ENCODE measurements at regions not wholly inside any gene's neighbourhood (a gene's known extent, or its start where the extent isn't known, plus 50 kb on each side); places are given as distances from the start of the nearest gene placed in this dataset.
"Not testable (repeated sequence)": the region's sequence is repeated elsewhere in the genome, so short reads cannot be mapped to it uniquely, and the experiment has no call there.

GRCh38 chr5:20765074-20765473 is 777.1 kb upstream of the CDH18 start:
- not testable (repeated sequence) for H3K4me3 ChIP-seq, H3K27me3 ChIP-seq, H3K9me3 ChIP-seq, ATAC-seq, H3K36me3 ChIP-seq, H3K4me1 ChIP-seq, H3K27ac ChIP-seq
- WGBS, 2 donors (ENCODE audit: low coverage in 1 of 2) = no CpG with 5 or more reads among the region's 2 CpGs

GRCh38 chr5:20759459-20759858 is 771.5 kb upstream of the CDH18 start:
- not testable (repeated sequence) for H3K4me3 ChIP-seq, H3K27ac ChIP-seq, ATAC-seq, H3K4me1 ChIP-seq, H3K9me3 ChIP-seq, H3K36me3 ChIP-seq, H3K27me3 ChIP-seq

- no CpG with 5 or more reads among the region's 2 CpGs for WGBS, 2 donors (ENCODE audit: low coverage in 1 of 2)
- not testable (repeated sequence) for H3K36me3 ChIP-seq, H3K4me1 ChIP-seq, ATAC-seq, H3K27me3 ChIP-seq, H3K4me3 ChIP-seq, H3K27ac ChIP-seq, H3K9me3 ChIP-seq
These were observed 764.2 kb upstream of the CDH18 start for GRCh38 chr5:20752179-20752578.

- not testable (repeated sequence) for H3K36me3 ChIP-seq, H3K27ac ChIP-seq, H3K4me3 ChIP-seq, ATAC-seq, H3K27me3 ChIP-seq, H3K4me1 ChIP-seq, H3K9me3 ChIP-seq
- 61 to 67% methylated on average over 2 of the region's 2 CpGs for WGBS, 2 donors (ENCODE audit: low coverage in 1 of 2)
These were observed 747.7 kb upstream of the CDH18 start for GRCh38 chr5:20735715-20736114.

GRCh38 chr5:20732223-20732622 is 744.2 kb upstream of the CDH18 start:
- not testable (repeated sequence) for H3K4me3 ChIP-seq, H3K27ac ChIP-seq, H3K9me3 ChIP-seq, ATAC-seq, H3K36me3 ChIP-seq, H3K4me1 ChIP-seq, H3K27me3 ChIP-seq
- 88% methylated on average over 1 of the region's 1 CpG; no CpG with 5 or more reads in 1 of the 2 donors for WGBS, 2 donors (ENCODE audit: low coverage in 1 of 2)

GRCh38 chr5:20721286-20721685 is 733.3 kb upstream of the CDH18 start:
- H3K27me3 ChIP-seq, H3K27ac ChIP-seq, H3K36me3 ChIP-seq, H3K4me3 ChIP-seq, H3K9me3 ChIP-seq, ATAC-seq, H3K4me1 ChIP-seq: not testable (repeated sequence)
- 80 to 82% methylated on average over 2 to 3 of the region's 3 CpGs for WGBS, 2 donors (ENCODE audit: low coverage in 1 of 2)

GRCh38 chr5:20711520-20712155 is 723.6 kb upstream of the CDH18 start:
- H3K9me3 ChIP-seq, H3K4me3 ChIP-seq, H3K27me3 ChIP-seq, H3K27ac ChIP-seq, H3K36me3 ChIP-seq, H3K4me1 ChIP-seq, ATAC-seq: not testable (repeated sequence)
- WGBS, 2 donors (ENCODE audit: low coverage in 1 of 2) = 52 to 75% methylated on average over 2 of the region's 4 CpGs

GRCh38 chr5:20707634-20708033 is 719.6 kb upstream of the CDH18 start:
- not testable (repeated sequence) for H3K36me3 ChIP-seq, H3K9me3 ChIP-seq, H3K4me1 ChIP-seq, H3K27me3 ChIP-seq, ATAC-seq, H3K27ac ChIP-seq, H3K4me3 ChIP-seq
- 60 to 100% methylated on average over 3 of the region's 5 CpGs for WGBS, 2 donors (ENCODE audit: low coverage in 1 of 2)

- H3K27ac ChIP-seq = no peak overlapping the region
- no peak overlapping the region for H3K4me3 ChIP-seq
- ATAC-seq = no peak
- no peaks in the 10 kb centered on the region for H3K9me3 ChIP-seq
- 32 to 38% methylated on average over 2 of the region's 2 CpGs for WGBS, 2 donors (ENCODE audit: low coverage in 1 of 2)
- H3K4me1 ChIP-seq = no peaks in the 10 kb centered on the region
- no peaks in the 10 kb centered on the region for H3K27me3 ChIP-seq
- no peak for TF ChIP-seq POLR2A (IDR thresholded peaks at IDR 0.05)
- no peak for TF ChIP-seq CTCF (IDR thresholded peaks at IDR 0.05)
- no peak for TF ChIP-seq EP300 (IDR thresholded peaks at IDR 0.05)
- TF ChIP-seq POLR2AphosphoS5 (IDR thresholded peaks at IDR 0.05) = no peak
- H3K36me3 ChIP-seq = no peaks in the 10 kb centered on the region
These were observed 706.1 kb upstream of the CDH18 start for GRCh38 chr5:20694121-20694520.
